HepG2 (cell line): ENCODE measurements at regions not wholly inside any gene's neighbourhood (a gene's known extent, or its start where the extent isn't known, plus 50 kb on each side); places are given as distances from the start of the nearest gene placed in this dataset.

ENCODE experiments used
- ATAC-seq: fragments of 200-7000 bp; cut with Tn5 transposase; 3 replicates; pipeline ENCODE4 v1.9.1; 2020; ENCODE audit warnings: mild to moderate bottlenecking, moderate library complexity
- BruUV-seq: library from RNA; stranded (reverse); fragments of 400-500 nt; replicated peaks from 2 replicates; lab custom pipeline; 2021; lab: Mats Ljungman, UMichigan
- CTCF ChIA-PET: fragments of 300-600 bp; formaldehyde crosslinking; extraction: SDS; loops from one replicate; lab custom pipeline; 2021; ENCODE audit warnings: low total read pairs, inconsistent platforms, low intra/inter-chr PET ratio; lab: Yijun Ruan, JAX
- POLR2A ChIA-PET: fragments of 350-600 bp; sonication (Branson Sonifier 250); formaldehyde crosslinking; loops from one replicate; lab custom pipeline; 2020; ENCODE audit warnings: antibody characterized with exemption, inconsistent platforms; lab: Yijun Ruan, JAX
- DNase-seq: peaks from one replicate; pipeline ENCODE4 v3.0.0-alpha.2; 2015; ENCODE audit warnings: low spot score
- FAIRE-seq: peaks from 3 replicates; lab custom pipeline; 2011; peaks lifted over from hg19 to GRCh38; lab: Jason Lieb, UNC
- H2AFZ ChIP-seq: one replicate; pipeline ENCODE4 v1.6.1; 2011; ENCODE audit warnings: low read length, inconsistent platforms
- H3K27ac ChIP-seq: fragments of 300-600 bp; 3 replicates; pipeline ENCODE4 v1.8.0; 2011; ENCODE audit warnings: mixed run types, mild to moderate bottlenecking, mixed read lengths, low read length, inconsistent platforms; ENCODE audit not compliant: insufficient read depth; ENCODE audit errors: extremely low read length
- H3K27me3 ChIP-seq, 2 experiments: fragments of 200-600 bp in 1 of 2; 2 replicates in 1 of 2; 3 replicates in 1 of 2; pipeline versions ENCODE4 v1.6.0 to v1.8.0; 2011; ENCODE audit warnings: low read length in 2 of 2, mild to moderate bottlenecking in 2 of 2, moderate library complexity in 2 of 2, inconsistent platforms in 1 of 2; ENCODE audit not compliant: insufficient read depth in 2 of 2, control insufficient read depth in 1 of 2
- H3K36me3 ChIP-seq, 2 experiments: fragments of 200-600 bp in 1 of 2; replicated peaks in 1 of 2; 2 replicates in 1 of 2; 3 replicates in 1 of 2; pipeline versions ENCODE4 v1.5.1 to v1.8.0; 2011; ENCODE audit warnings: low read length in 2 of 2, inconsistent platforms in 1 of 2; ENCODE audit not compliant: insufficient read depth in 2 of 2, control insufficient read depth in 1 of 2
- H3K4me1 ChIP-seq: 2 replicates; pipeline ENCODE4 v1.5.1; 2012; ENCODE audit warnings: low read length, inconsistent platforms; ENCODE audit not compliant: insufficient read depth
- H3K4me2 ChIP-seq: 2 replicates; pipeline ENCODE4 v1.6.0; 2011; ENCODE audit warnings: low read depth, low read length, inconsistent platforms
- H3K4me3 ChIP-seq, 3 experiments: fragments of 200-600 bp in 1 of 3; sonication (generic), shearing (Covaris generic) in 1 of 3; replicated peaks in 1 of 3; 2 replicates each; pipeline ENCODE4 v1.5.1; 2011 to 2016; ENCODE audit warnings: low read length in 3 of 3, inconsistent platforms in 2 of 3, low read depth in 2 of 3, mild to moderate bottlenecking in 2 of 3, control low read depth in 1 of 3, mixed read lengths in 1 of 3; ENCODE audit not compliant: insufficient read depth in 1 of 3
- H3K79me2 ChIP-seq: one replicate; pipeline ENCODE4 v1.6.1; 2011; ENCODE audit warnings: low read length, inconsistent platforms; ENCODE audit not compliant: insufficient read depth
- H3K9ac ChIP-seq: 2 replicates; pipeline ENCODE4 v1.6.0; 2011; ENCODE audit warnings: mild to moderate bottlenecking, low read depth, low read length, inconsistent platforms; ENCODE audit not compliant: insufficient read depth
- H3K9me3 ChIP-seq: 2 replicates; pipeline ENCODE4 v1.5.1; 2012; ENCODE audit warnings: mild to moderate bottlenecking, low read length
- H4K20me1 ChIP-seq: 2 replicates; pipeline ENCODE4 v1.6.0; 2011; ENCODE audit warnings: inconsistent platforms, mild to moderate bottlenecking, low read length, moderate library complexity; ENCODE audit not compliant: insufficient read depth
- ELF4 ChIP-seq: sonication (generic); formaldehyde crosslinking; IDR thresholded peaks from 2 replicates; pipeline ENCODE4 v1.5.0; 2020; ENCODE audit warnings: missing genetic modification reagents, mild to moderate bottlenecking, moderate library complexity, borderline replicate concordance
- FOXA3 ChIP-seq: IDR thresholded peaks from 2 replicates; pipeline ENCODE4 v1.6.1; 2016; ENCODE audit warnings: missing genetic modification reagents, missing compliant biosample characterization
- KLF13 ChIP-seq: sonication (generic); formaldehyde crosslinking; IDR thresholded peaks from 2 replicates; pipeline ENCODE4 v1.4.0; 2020; ENCODE audit warnings: mild to moderate bottlenecking, missing genetic modification reagents
- NFKB2 ChIP-seq: sonication (generic); formaldehyde crosslinking; IDR thresholded peaks from 2 replicates; pipeline ENCODE4 v1.4.0; 2020; ENCODE audit warnings: missing genetic modification reagents, borderline replicate concordance
- RARA ChIP-seq: IDR thresholded peaks from 2 replicates; pipeline ENCODE4 v1.6.1; 2016; ENCODE audit warnings: missing genetic modification reagents, missing compliant biosample characterization
- RARG ChIP-seq: sonication (generic); formaldehyde crosslinking; IDR thresholded peaks from 2 replicates; pipeline ENCODE4 v1.4.0; 2020; ENCODE audit warnings: low read depth, mild to moderate bottlenecking, missing genetic modification reagents
- RNF219 ChIP-seq: sonication (generic); formaldehyde crosslinking; IDR thresholded peaks from 2 replicates; pipeline ENCODE4 v1.5.0; 2020; ENCODE audit warnings: mild to moderate bottlenecking, missing genetic modification reagents
- SAFB2 ChIP-seq: sonication (generic); formaldehyde crosslinking; IDR thresholded peaks from 2 replicates; pipeline ENCODE4 v1.5.1; 2020; ENCODE audit warnings: missing genetic modification reagents, low read depth, mild to moderate bottlenecking, borderline replicate concordance
- ZNF331 ChIP-seq: sonication (generic); formaldehyde crosslinking; IDR thresholded peaks from 2 replicates; pipeline ENCODE4 v1.4.0; 2020; ENCODE audit warnings: missing genetic modification reagents
- ZNF839 ChIP-seq: sonication (generic); formaldehyde crosslinking; IDR thresholded peaks from 2 replicates; pipeline ENCODE4 v1.4.0; 2020; ENCODE audit warnings: missing genetic modification reagents, mild to moderate bottlenecking, borderline replicate concordance
- WGBS: methylation state at CpG from one replicate; pipeline ENCODE4 v1.1.6; 2017; ENCODE audit warnings: low lambda C conversion rate; 5-methylcytosine and 5-hydroxymethylcytosine counted together
- in situ Hi-C: cut with HindIII; loops from 2 replicates; pipeline ENCODE4 v1.10.0; 2017; ENCODE audit warnings: low pct_unique_long_range_greater_than_20kb; ENCODE audit not compliant: extremely low pct_ligation_motif_present
- intact Hi-C: fragments of 100-400 bp; cut with micrococcal nuclease; formaldehyde crosslinking; loops from one replicate; pipeline ENCODE4 v1.10.0; 2022; ENCODE audit not compliant: unreplicated experiment
- TF ChIP-seq, protein P1 (sequence below): sonication (generic); formaldehyde crosslinking; conservative IDR thresholded peaks from 2 replicates; pipeline ENCODE4 v1.4.0; 2020; ENCODE audit warnings: missing genetic modification reagents
- TF ChIP-seq, protein P2 (sequence below): sonication (generic); formaldehyde crosslinking; IDR thresholded peaks from 2 replicates; pipeline ENCODE4 v1.8.0; 2022; ENCODE audit warnings: mild to moderate bottlenecking, missing genetic modification reagents
- TF ChIP-seq, protein P3 (sequence below): IDR thresholded peaks from 2 replicates; pipeline ENCODE4 v1.6.1; 2016; ENCODE audit warnings: mild to moderate bottlenecking, missing biosample characterization, missing genetic modification reagents

DNA sequence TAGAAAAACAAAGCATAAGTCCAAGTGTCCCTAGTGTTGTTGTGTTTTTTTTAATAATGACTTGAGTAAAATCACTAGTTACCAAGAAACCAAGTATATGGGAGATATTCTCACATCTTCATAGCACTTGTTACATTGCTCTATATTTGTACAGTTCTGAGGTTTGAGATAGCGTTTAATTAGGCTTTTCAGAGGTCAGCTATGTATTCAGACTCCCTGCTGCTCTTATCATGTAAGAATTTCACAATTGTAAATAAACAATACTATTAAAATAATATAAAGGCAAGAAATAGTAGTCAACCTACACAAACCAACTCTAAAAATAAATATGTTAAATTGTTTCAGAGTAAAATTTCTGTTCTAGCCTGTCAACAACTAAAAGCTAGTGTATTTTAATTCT lies 761.9 kb upstream of the FAM174A start:
- CTCF ChIA-PET = no interaction called here
- Histone ChIP-seq H3K27ac (no peak overlapping the region), H3K4me2 (no peak overlapping the region), H3K79me2 (no peaks in the 10 kb centered on the region), H3K36me3 (no peaks in the 10 kb centered on the region), H3K4me3 (no peak overlapping the region), H3K9me3 (no peaks in the 10 kb centered on the region), H3K4me1 (no peaks in the 10 kb centered on the region), H3K9ac (no peak overlapping the region), H2AFZ (no peak overlapping the region), H4K20me1 (no peaks in the 10 kb centered on the region), H3K27me3 (no peaks in the 10 kb centered on the region)
- FAIRE-seq (no peak), ATAC-seq (no peak), DNase-seq (no peak)
- in situ Hi-C loops (no loop called here), intact Hi-C loops (no loop called here)
- POLR2A ChIA-PET = no interaction called here
- WGBS = 0% methylated on average over 1 of the region's 1 CpG
- BruUV-seq = no TSS peak
- TF ChIP-seq SAFB2 (no peak), RNF219 (CRISPR knock-in tag) (no peak), RARG (CRISPR knock-in tag) (no peak), FOXA3 (CRISPR knock-in tag) (no peak), ZNF839 (CRISPR knock-in tag) (no peak), RARA (CRISPR knock-in tag) (no peak), KLF13 (CRISPR knock-in tag) (no peak), ZNF331 (no peak), NFKB2 (CRISPR knock-in tag) (no peak), ELF4 (CRISPR knock-in tag) (no peak)
- TF ChIP-seq, protein P1, sequence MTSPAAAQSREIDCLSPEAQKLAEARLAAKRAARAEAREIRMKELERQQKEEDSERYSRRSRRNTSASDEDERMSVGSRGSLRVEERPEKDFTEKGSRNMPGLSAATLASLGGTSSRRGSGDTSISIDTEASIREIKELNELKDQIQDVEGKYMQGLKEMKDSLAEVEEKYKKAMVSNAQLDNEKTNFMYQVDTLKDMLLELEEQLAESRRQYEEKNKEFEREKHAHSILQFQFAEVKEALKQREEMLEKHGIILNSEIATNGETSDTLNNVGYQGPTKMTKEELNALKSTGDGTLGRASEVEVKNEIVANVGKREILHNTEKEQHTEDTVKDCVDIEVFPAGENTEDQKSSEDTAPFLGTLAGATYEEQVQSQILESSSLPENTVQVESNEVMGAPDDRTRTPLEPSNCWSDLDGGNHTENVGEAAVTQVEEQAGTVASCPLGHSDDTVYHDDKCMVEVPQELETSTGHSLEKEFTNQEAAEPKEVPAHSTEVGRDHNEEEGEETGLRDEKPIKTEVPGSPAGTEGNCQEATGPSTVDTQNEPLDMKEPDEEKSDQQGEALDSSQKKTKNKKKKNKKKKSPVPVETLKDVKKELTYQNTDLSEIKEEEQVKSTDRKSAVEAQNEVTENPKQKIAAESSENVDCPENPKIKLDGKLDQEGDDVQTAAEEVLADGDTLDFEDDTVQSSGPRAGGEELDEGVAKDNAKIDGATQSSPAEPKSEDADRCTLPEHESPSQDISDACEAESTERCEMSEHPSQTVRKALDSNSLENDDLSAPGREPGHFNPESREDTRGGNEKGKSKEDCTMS (CRISPR knock-in tag) = no peak
- TF ChIP-seq, protein P2, sequence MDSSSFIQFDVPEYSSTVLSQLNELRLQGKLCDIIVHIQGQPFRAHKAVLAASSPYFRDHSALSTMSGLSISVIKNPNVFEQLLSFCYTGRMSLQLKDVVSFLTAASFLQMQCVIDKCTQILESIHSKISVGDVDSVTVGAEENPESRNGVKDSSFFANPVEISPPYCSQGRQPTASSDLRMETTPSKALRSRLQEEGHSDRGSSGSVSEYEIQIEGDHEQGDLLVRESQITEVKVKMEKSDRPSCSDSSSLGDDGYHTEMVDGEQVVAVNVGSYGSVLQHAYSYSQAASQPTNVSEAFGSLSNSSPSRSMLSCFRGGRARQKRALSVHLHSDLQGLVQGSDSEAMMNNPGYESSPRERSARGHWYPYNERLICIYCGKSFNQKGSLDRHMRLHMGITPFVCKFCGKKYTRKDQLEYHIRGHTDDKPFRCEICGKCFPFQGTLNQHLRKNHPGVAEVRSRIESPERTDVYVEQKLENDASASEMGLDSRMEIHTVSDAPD (CRISPR knock-in tag) = no peak
- TF ChIP-seq, protein P3, sequence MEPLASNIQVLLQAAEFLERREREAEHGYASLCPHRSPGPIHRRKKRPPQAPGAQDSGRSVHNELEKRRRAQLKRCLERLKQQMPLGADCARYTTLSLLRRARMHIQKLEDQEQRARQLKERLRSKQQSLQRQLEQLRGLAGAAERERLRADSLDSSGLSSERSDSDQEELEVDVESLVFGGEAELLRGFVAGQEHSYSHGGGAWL (CRISPR knock-in tag) = no peak
